ENCODE measurements at regions not wholly inside any gene's neighbourhood (a gene's known extent, or its start where the extent isn't known, plus 50 kb on each side); places are given as distances from the start of the nearest gene placed in this dataset.

- Mint-ChIP-seq H3K9me3 (peaks cover 41% of the 10 kb centered on the region), H3K4me1 (ENCODE audit: low read depth) (no peaks in the 10 kb centered on the region), H3K27me3 (ENCODE audit: insufficient read depth) (no peaks in the 10 kb centered on the region), H3K4me3 (no peak overlapping the region), H3K36me3 (ENCODE audit: low read depth) (no peaks in the 10 kb centered on the region), H3K27ac (no peak overlapping the region)
- no peak for DNase-seq
- TF ChIP-seq CTCF (IDR thresholded peaks at IDR 0.05) = no peak
Measured at GRCh38 chr7:25349283-25350017, 121.2 kb upstream of the NPVF start.

- H3K4me1 Mint-ChIP-seq (ENCODE audit: low read depth) = no peaks in the 10 kb centered on the region
- DNase-seq = no peak
- peaks cover 39% of the 10 kb centered on the region for H3K9me3 Mint-ChIP-seq
- no peak overlapping the region for H3K4me3 Mint-ChIP-seq
- no peaks in the 10 kb centered on the region for H3K36me3 Mint-ChIP-seq (ENCODE audit: low read depth)
- no peak for TF ChIP-seq CTCF (IDR thresholded peaks at IDR 0.05)
- H3K27me3 Mint-ChIP-seq (ENCODE audit: insufficient read depth) = no peaks in the 10 kb centered on the region
- H3K27ac Mint-ChIP-seq = no peak overlapping the region
Measured at GRCh38 chr7:25350041-25350440, 121.8 kb upstream of the NPVF start.

GRCh38 chr7:25351761-25352160, 123.5 kb upstream of the NPVF start:
- no peaks in the 10 kb centered on the region for H3K27me3 Mint-ChIP-seq (ENCODE audit: insufficient read depth)
- H3K9me3 Mint-ChIP-seq = peaks cover 37% of the 10 kb centered on the region
- H3K27ac Mint-ChIP-seq = no peak overlapping the region
- no peak for TF ChIP-seq CTCF (IDR thresholded peaks at IDR 0.05)
- H3K36me3 Mint-ChIP-seq (ENCODE audit: low read depth) = no peaks in the 10 kb centered on the region
- H3K4me1 Mint-ChIP-seq (ENCODE audit: low read depth) = no peaks in the 10 kb centered on the region
- no peak overlapping the region for H3K4me3 Mint-ChIP-seq
- no peak for DNase-seq

GRCh38 chr7:25353196-25353595, 124.9 kb upstream of the NPVF start:
- Mint-ChIP-seq H3K9me3 (peaks cover 37% of the 10 kb centered on the region), H3K27me3 (ENCODE audit: insufficient read depth) (no peaks in the 10 kb centered on the region; the same call in 1 of the 2 replicates), H3K4me1 (ENCODE audit: low read depth) (no peaks in the 10 kb centered on the region), H3K27ac (no peak overlapping the region), H3K4me3 (no peak overlapping the region), H3K36me3 (ENCODE audit: low read depth) (no peaks in the 10 kb centered on the region)
- TF ChIP-seq CTCF (IDR thresholded peaks at IDR 0.05) = no peak
- DNase-seq = no peak

- H3K36me3 Mint-ChIP-seq (ENCODE audit: low read depth) = no peaks in the 10 kb centered on the region
- H3K27me3 Mint-ChIP-seq (ENCODE audit: insufficient read depth) = no peaks in the 10 kb centered on the region; the same call in 1 of the 2 replicates
- no peaks in the 10 kb centered on the region for H3K4me1 Mint-ChIP-seq (ENCODE audit: low read depth)
- DNase-seq = no peak
- no peak for TF ChIP-seq CTCF (IDR thresholded peaks at IDR 0.05)
- H3K9me3 Mint-ChIP-seq = peaks cover 37% of the 10 kb centered on the region
- no peak overlapping the region for H3K27ac Mint-ChIP-seq
- no peak overlapping the region for H3K4me3 Mint-ChIP-seq
Measured at GRCh38 chr7:25353732-25354131, 125.4 kb upstream of the NPVF start.

All from HFFc6 (cell line).